PC-3 (cell line): ENCODE measurements at regions not wholly inside any gene's neighbourhood (a gene's known extent, or its start where the extent isn't known, plus 50 kb on each side); places are given as distances from the start of the nearest gene placed in this dataset.
"Not testable (repeated sequence)": the region's sequence is repeated elsewhere in the genome, so short reads cannot be mapped to it uniquely, and the experiment has no call there.

Experiments used
- ATAC-seq: fragments of 200-7000 bp; cut with Tn5 transposase; 2 replicates; pipeline ENCODE4 v1.9.1; 2020; ENCODE audit warnings: mild to moderate bottlenecking, moderate library complexity
- BruUV-seq: library from RNA; stranded (reverse); fragments of 400-500 nt; replicated peaks from 2 replicates; lab custom pipeline; 2021; lab: Mats Ljungman, UMichigan
- CTCF ChIA-PET: fragments of 300-600 bp; sonication (Branson Sonifier 250); formaldehyde crosslinking; loops from one replicate; lab custom pipeline; 2022; ENCODE audit warnings: antibody characterized with exemption; lab: Charles Lee
- POLR2A ChIA-PET: fragments of 300-600 bp; sonication (Branson Sonifier 250); formaldehyde crosslinking; loops from one replicate; lab custom pipeline; 2022; ENCODE audit warnings: antibody characterized with exemption; ENCODE audit not compliant: unreplicated experiment; lab: Charles Lee
- DNase-seq: peaks from one replicate; pipeline ENCODE4 v3.0.0-alpha.2; 2015
- H2AFZ ChIP-seq: fragments of 300-600 bp; sonication (generic); 2 replicates; pipeline ENCODE4 v1.6.0; 2016; ENCODE audit warnings: antibody characterized with exemption, low read length
- H3F3A ChIP-seq: fragments of 300-600 bp; sonication (generic); one replicate; pipeline ENCODE4 v1.6.0; 2017; ENCODE audit warnings: antibody characterized with exemption, low read length, control low read depth, mild to moderate bottlenecking; ENCODE audit not compliant: unreplicated experiment
- H3K27ac ChIP-seq: fragments of 300-600 bp; sonication (generic); 2 replicates; pipeline ENCODE4 v1.5.1; 2016; ENCODE audit warnings: mild to moderate bottlenecking, low read length
- H3K27me3 ChIP-seq: fragments of 300-600 bp; sonication (generic); 2 replicates; pipeline ENCODE4 v1.6.1; 2016; ENCODE audit warnings: low read length, mixed read lengths
- H3K36me3 ChIP-seq: fragments of 300-600 bp; sonication (generic); 2 replicates; pipeline ENCODE4 v1.6.1; 2016; ENCODE audit warnings: low read depth, mixed run types, low read length, mixed read lengths
- H3K4me1 ChIP-seq: fragments of 300-600 bp; sonication (generic); 2 replicates; pipeline ENCODE4 v1.5.1; 2016; ENCODE audit warnings: low read length; ENCODE audit not compliant: insufficient read depth
- H3K4me2 ChIP-seq: fragments of 300-600 bp; sonication (generic); 2 replicates; pipeline ENCODE4 v1.6.0; 2016; ENCODE audit warnings: low read length
- H3K4me3 ChIP-seq: fragments of 300-600 bp; sonication (generic); 2 replicates; pipeline ENCODE4 v1.5.1; 2016; ENCODE audit warnings: mild to moderate bottlenecking, low read length, mixed read lengths
- H3K79me2 ChIP-seq: fragments of 300-600 bp; sonication (generic); 2 replicates; pipeline ENCODE4 v1.6.1; 2017; ENCODE audit warnings: low read length, mixed read lengths
- H3K9ac ChIP-seq: fragments of 300-600 bp; sonication (generic); 2 replicates; pipeline ENCODE4 v1.6.0; 2016; ENCODE audit warnings: mild to moderate bottlenecking, low read length
- H3K9me2 ChIP-seq: fragments of 300-600 bp; sonication (generic); replicated peaks from 2 replicates; pipeline ENCODE4 v1.6.1; 2016; ENCODE audit warnings: mixed run types, low read length, mixed read lengths
- H3K9me3 ChIP-seq: fragments of 300-600 bp; sonication (generic); 2 replicates; pipeline ENCODE4 v1.6.1; 2016; ENCODE audit warnings: low read length, mixed read lengths
- H4K20me1 ChIP-seq: fragments of 300-600 bp; sonication (generic); 2 replicates; pipeline ENCODE4 v1.6.1; 2016; ENCODE audit warnings: low read length, mixed read lengths
- CTCF ChIP-seq: fragments of 300-600 bp; sonication (generic); conservative IDR thresholded peaks from 2 replicates; pipeline ENCODE4 v1.5.1; 2017; ENCODE audit warnings: antibody characterized with exemption, low read depth, mild to moderate bottlenecking, low read length
- EZH2 ChIP-seq: fragments of 300-600 bp; sonication (generic); IDR thresholded peaks from one replicate; pipeline ENCODE4 v1.6.1; 2017; ENCODE audit warnings: antibody characterized with exemption, mild to moderate bottlenecking, low read length; ENCODE audit not compliant: unreplicated experiment
- EZH2phosphoT487 ChIP-seq: fragments of 300-600 bp; sonication (generic); IDR thresholded peaks from 2 replicates; pipeline ENCODE4 v1.6.1; 2018; ENCODE audit warnings: mild to moderate bottlenecking, antibody characterized with exemption, low read length, borderline replicate concordance
- intact Hi-C: fragments of 100-400 bp; cut with micrococcal nuclease; formaldehyde crosslinking; loops from 2 replicates; pipeline ENCODE4 v1.9.0; 2023

GRCh38 chr3:187490366-187490765, 122.2 kb downstream of the RTP4 start:
- H3K9me2 ChIP-seq: no peaks in the 10 kb centered on the region
- DNase-seq: no peak
- TF ChIP-seq EZH2: no peak
- no peak for TF ChIP-seq CTCF
- no peaks in the 10 kb centered on the region for H3F3A ChIP-seq
- no peak overlapping the region for H2AFZ ChIP-seq
- ChIA-PET POLR2A (no interaction called here), CTCF (no interaction called here)
- H3K9me3 ChIP-seq: peaks cover 9% of the 10 kb centered on the region; the same call in 1 of the 2 replicates
- no TSS peak for BruUV-seq
- no peak for ATAC-seq
- no peaks in the 10 kb centered on the region for H3K79me2 ChIP-seq
- no peak overlapping the region for H3K27ac ChIP-seq
- H3K36me3 ChIP-seq: no peaks in the 10 kb centered on the region
- H3K27me3 ChIP-seq: no peaks in the 10 kb centered on the region
- no peaks in the 10 kb centered on the region for H4K20me1 ChIP-seq
- no peak overlapping the region for H3K4me3 ChIP-seq
- intact Hi-C loops: no loop called here
- H3K4me1 ChIP-seq: no peaks in the 10 kb centered on the region
- no peak overlapping the region for H3K4me2 ChIP-seq
- no peak overlapping the region for H3K9ac ChIP-seq

- DNase-seq (no peak), ATAC-seq (no peak)
- Histone ChIP-seq H3K9ac (no peak overlapping the region), H3K9me2 (no peaks in the 10 kb centered on the region), H3K27ac (no peak overlapping the region), H4K20me1 (no peaks in the 10 kb centered on the region), H3K4me3 (no peak overlapping the region), H3K79me2 (no peaks in the 10 kb centered on the region), H3K9me3 (0 out of 2 replicates have a peak, but pooled peaks cover 4% of the 10 kb centered on the region), H3K36me3 (no peaks in the 10 kb centered on the region), H3K4me2 (no peak overlapping the region), H3K4me1 (no peaks in the 10 kb centered on the region), H3K27me3 (no peaks in the 10 kb centered on the region), H3F3A (no peaks in the 10 kb centered on the region), H2AFZ (no peak overlapping the region)
- ChIA-PET CTCF (no interaction called here), POLR2A (no interaction called here)
- BruUV-seq: no TSS peak
- intact Hi-C loops: no loop called here
- TF ChIP-seq EZH2phosphoT487 (no peak), CTCF (no peak), EZH2 (no peak)
Observed at GRCh38 chr3:187484547-187485295, 116.5 kb downstream of the RTP4 start.

- Histone ChIP-seq H3K27me3 (no peaks in the 10 kb centered on the region), H4K20me1 (no peaks in the 10 kb centered on the region), H3F3A (no peaks in the 10 kb centered on the region), H3K36me3 (no peaks in the 10 kb centered on the region), H3K4me1 (no peaks in the 10 kb centered on the region), H3K4me3 (no peak overlapping the region), H3K9ac (no peak overlapping the region), H3K27ac (no peak overlapping the region), H3K9me2 (no peaks in the 10 kb centered on the region), H3K79me2 (no peaks in the 10 kb centered on the region), H3K9me3 (0 out of 2 replicates have a peak, but pooled peaks cover 4% of the 10 kb centered on the region), H2AFZ (no peak overlapping the region), H3K4me2 (no peak overlapping the region)
- TF ChIP-seq EZH2 (no peak), CTCF (no peak), EZH2phosphoT487 (no peak)
- no TSS peak for BruUV-seq
- DNase-seq (no peak), ATAC-seq (no peak)
- ChIA-PET CTCF (no interaction called here), POLR2A (no interaction called here)
- intact Hi-C loops: no loop called here
Observed at GRCh38 chr3:187481426-187481825, 113.2 kb downstream of the RTP4 start.

- BruUV-seq, H3K79me2 ChIP-seq, ATAC-seq, H3K36me3 ChIP-seq, H3K4me1 ChIP-seq, intact Hi-C loops, H3K27ac ChIP-seq, H3F3A ChIP-seq, H3K4me2 ChIP-seq, H3K9ac ChIP-seq, H3K9me2 ChIP-seq, POLR2A ChIA-PET, H2AFZ ChIP-seq, H3K4me3 ChIP-seq, DNase-seq, H4K20me1 ChIP-seq, CTCF ChIA-PET, H3K27me3 ChIP-seq: not testable (repeated sequence)
- H3K9me3 ChIP-seq: peaks cover 18% of the 10 kb centered on the region
Observed at GRCh38 chr3:187475613-187476012, 107.4 kb downstream of the RTP4 start.
